NCI-H524 treated with DMSO at 0.1 percent for 48 hours (cell line): ENCODE measurements at regions not wholly inside any gene's neighbourhood (a gene's known extent, or its start where the extent isn't known, plus 50 kb on each side); places are given as distances from the start of the nearest gene placed in this dataset.

ENCODE experiments used
- DNase-seq: peaks from one replicate; lab custom pipeline; 2025; lab: John Stamatoyannopoulos, UW

DNA sequence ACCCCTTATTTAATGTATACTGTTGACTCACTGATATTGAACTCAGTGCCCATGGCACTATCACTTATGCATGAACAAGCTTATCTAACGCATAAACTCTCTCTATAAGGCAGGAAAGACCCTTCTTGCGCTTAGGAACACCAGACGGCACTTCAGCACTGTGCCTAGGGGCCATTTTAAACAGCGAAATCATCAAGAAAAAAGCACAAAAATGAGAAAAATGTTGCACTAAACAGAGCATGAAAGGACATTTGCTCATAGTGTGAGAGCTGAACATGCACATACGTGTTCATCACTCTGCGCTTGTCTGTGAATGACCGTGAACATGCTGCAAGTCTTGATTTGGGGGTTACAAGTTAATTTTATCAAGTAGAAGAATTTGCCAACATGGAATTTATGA lies 109.6 kb downstream of the WDR11 start:
- no peak for DNase-seq

DNA sequence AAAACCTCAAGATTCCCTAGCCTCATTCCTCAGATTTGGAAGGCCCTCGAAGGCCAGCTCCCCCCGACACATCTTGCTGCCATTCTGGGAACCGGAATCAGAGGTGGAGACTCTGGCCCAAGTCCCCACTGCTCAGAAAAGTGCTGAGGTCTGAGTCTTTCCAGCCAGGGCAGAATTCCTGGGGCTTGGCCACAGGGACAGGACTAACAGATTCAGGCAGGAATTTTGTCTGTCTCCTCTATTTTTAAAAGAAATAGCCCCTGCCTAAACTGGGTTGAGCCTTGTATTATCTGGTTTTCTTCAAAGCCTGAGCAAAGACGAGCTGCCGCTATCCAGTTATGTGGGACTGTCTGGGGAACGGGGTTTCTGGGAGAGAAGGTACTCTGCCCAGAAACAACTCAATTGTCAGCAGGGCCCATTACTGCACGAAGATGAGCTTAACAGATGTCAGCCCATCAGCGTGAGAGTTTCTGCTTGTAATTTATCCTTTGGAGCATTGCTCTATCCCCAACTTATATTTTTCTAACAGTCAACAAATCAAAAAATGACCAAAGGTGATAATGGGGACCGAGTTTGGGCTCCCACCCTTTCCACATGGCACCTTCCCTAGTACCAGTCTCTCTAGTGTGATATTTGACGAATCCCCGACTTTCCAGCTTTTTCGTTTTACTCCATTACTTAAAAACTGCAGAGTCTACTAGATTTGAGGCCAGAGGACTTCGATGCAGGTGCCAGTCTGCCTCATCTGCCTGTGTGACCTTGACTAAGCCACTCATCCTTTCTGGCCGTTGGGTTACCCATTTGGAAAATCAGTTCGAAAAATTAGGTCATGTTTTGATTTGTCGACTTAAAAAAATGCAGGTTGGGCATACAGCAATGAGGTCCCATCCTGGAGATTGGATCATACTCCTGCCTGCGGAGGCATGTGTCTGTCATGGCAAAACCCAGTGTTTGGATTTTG lies 110.9 kb downstream of the WDR11 start:
- no peak for DNase-seq

DNA sequence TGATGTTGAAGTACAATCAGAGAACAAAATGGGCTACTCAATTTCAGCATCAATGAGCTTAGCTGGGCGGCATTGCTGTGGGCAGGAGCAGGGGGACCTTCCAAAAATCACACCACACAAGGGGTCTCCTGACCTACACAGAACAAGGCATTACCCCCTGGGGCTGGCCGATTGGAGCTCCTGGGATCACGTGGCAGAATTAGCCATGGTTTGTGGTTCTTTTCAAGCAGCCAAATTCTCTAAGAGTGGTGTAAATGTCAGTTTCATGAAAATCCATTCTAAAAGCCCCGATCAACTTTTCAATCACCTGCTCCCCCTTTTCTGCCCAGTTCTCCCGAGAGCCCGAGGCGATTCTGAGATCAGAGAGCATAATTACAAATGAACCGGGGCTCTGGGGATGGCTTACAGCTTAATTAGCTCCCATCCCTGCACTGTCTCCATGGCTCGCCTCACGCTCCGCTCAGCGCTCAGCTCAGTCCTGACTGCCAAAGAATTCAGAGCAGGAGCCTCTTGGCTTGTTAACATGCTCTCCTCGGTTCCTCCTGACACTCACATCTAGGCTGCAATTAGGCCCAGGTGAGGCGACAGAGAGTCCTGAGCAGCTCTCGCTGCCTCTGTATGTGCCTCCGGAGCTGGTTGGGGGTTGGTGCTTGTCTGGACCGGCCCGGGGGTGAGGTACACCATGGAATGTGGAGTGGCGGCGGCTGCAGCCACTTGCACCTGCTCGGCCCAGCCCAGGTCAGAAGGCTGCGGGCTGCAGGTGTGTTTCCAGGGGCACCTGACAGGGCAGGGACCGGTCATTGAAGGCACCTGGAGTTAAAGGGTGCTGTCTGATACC lies 111.8 kb downstream of the WDR11 start:
- DNase-seq: no peak

DNA sequence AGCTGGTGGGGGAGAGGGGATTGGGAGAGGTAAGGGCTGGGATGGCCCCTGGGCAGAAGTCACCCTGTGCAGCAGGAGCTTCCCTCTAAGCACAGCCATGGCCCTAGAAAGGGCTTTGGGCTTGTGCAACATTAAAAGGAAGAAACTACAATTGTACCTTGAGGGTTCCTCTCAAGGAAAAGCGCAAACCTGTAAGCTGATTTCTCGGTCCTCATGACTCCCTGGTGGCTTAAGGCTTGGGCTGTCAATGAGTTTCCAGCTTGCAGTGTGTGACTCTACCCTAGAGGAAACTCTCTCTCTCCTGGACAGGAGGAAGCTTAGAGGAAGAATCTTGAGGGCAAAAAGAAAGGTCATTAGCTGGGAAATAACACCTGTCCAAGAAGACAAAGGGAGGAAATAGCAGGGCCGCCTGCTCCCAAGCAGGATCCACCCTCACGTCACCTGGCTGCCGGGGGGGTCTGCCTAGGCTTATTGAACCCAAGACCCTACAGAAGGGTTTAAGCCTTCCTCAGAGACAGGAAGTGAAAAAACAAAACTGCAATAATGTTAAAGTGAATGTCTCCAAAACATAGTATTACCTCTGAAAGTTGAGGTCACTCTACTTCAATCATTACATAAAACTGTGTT lies 112.5 kb downstream of the WDR11 start:
- no peak for DNase-seq

DNA sequence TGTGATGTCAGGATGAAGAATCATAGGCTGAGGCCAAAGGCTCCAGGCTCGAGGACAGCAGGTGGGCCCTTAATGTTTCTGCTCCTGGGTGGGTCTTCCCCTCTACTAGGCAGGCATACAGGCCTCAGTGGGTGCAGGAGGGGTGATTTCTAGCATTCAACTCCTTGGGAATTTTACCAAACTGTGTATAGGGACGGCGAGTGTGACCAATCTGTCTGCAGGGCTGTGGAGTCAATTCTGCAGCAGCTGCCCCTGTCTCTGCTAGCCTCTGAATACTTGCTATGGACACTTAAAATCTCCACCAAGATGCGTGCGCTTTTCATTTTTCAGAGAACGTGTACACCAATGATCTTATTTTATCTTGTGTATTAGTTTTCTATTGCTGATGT lies 115.5 kb downstream of the WDR11 start:
- DNase-seq: no peak

DNA sequence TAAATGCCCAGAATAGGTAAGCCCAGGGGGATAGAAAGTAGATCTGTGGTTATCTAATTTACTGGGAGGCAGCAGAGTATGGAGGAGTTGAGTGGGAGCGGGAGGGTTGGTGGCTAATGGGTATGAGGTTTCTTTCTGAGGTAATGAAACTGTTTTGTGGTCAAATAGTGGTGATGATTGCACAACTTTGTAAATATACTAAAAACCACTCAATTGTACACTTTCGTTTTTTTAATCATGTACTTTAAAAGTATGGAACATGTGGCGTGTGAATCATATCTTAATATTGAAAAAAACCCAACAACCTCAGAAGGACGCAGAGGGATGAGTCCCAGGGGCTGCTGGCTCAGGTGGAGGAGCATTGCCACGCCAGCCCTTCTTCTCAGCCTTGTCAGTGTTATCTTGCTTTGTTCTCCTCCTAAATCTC lies 118.1 kb downstream of the WDR11 start:
- DNase-seq: no peak

DNA sequence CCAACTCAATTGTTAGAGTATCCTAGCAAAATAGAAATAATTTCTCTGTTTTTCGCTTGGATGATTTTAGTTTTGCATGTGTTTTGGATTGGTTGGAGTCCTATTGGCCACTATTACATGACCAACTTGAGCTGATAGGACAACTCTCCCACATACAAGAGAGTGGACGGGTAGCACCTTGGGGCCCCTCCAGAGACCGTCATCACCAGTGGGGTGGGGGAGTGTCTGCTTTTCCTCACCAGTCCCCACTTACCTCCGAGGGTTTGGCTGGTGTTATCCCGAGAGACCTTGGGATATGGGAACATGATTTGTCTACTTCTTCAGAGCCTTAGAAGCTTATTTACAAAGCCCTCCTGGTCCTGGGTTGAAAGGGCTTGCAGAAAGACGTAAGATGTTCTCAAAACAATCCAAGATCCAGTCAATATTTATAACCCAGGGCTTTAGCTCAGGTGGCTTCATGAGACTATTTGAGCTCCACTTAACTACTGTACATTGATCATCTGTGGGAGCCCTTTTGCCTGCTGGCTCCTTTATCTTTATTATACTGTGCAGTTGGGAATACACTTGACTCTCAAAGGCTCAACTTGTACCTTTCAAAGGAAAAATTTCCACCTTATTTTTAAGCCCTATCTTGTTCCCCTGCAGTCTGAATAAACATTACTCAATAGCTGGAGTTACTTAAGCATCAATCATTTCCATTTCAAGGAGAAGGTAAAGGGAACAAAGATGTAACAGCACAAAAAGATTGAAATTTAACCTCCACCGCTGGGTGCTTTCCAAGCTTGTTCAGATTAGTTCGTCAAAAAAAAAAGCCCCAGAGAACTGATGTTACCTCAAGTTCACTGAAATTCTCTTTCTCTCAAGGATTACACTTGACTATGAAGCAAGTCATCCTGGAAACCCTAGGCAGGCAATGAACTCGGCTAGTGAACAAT lies 119.7 kb downstream of the WDR11 start:
- no peak for DNase-seq

DNA sequence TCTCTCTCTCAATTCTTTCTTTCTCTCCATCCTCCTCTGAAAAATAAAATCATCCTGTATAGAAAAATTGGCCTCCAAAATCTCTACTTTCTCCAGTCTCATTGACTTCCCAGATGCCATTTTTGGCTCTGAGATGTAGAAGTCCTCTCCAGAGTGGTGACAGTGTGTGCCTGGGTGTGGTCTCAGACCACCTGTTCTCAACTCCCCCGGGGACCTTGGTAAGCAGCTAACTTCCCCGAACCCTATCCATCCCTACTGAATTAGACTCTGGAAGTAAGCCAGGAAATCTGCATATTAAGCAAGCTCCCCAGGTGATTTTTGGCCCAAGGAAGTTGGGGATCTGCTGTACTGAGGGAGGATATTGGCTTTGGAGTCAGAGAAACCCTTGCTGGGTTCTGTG lies 120.5 kb downstream of the WDR11 start:
- no peak for DNase-seq

DNA sequence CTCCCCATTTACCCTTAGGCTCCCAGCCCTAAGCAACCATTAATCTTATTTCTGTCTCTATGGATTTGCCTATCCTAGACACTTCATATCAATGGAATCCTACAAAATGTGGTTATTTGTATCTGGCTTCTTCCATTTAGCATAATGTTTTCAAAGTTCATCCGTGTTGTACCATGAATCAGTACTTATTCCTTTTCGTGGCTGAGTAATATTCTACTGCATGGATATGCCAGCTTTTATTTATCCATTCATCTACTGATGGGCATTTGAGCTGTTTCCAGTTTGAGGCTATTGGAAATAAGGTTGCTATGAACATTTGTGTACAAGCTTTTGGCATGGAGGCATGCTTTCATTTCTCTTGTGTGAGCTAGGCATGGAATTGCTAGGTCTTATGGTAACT lies 121.1 kb downstream of the WDR11 start:
- no peak for DNase-seq

DNA sequence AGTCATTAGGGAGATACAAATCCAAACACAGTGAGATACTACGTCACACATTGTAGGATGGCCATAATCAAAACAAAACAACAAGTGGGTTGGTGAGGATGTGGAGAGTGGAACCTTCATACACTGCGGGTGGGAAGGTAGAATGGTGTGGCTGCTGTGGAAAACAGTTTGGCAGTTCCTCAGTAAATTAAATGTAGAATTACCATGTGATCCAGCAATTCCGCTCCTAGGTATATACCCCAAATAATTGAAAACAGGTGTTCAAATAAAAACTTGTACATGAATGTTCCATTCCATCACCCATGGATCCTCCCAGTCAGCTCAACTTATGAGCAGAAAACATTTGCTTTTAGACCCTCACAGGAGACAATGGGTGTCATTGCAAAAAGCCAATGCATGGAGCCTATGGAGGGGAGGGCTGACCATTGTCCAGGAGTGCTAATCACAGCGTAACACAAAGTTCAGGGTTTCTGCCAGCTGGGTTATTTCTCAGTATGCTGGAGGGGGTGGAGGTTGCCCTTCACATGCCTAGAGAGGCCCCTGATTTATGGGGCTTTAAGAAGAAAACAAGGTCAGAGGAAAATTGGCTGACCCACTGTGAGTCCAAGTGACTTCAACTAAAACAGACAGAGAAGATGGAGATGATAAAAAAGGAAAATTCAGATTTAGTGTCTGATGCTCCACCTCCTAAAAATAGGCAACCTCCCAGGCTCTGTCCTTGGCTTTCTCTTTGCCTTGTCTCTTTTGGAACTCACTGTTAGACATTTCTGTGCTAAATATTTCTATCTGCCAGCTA lies 124.1 kb downstream of the WDR11 start:
- no peak for DNase-seq

DNA sequence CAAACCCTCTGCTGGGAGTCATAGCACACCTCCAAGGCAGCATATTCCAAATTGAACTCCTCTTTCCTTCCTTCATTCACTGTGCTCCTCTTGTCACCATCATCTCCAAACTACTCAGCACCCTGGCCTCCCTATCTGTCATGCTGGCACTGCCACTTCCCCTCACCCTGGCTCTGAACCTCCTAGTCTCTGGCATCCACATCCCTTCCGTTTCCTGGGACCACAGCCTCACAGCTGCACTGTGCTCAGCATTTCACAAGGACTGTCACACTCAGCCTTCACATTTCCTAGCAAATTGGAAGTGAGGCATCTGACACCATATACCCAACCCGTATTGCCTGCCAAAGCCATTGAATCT lies 124.7 kb downstream of the WDR11 start:
- no peak for DNase-seq

DNA sequence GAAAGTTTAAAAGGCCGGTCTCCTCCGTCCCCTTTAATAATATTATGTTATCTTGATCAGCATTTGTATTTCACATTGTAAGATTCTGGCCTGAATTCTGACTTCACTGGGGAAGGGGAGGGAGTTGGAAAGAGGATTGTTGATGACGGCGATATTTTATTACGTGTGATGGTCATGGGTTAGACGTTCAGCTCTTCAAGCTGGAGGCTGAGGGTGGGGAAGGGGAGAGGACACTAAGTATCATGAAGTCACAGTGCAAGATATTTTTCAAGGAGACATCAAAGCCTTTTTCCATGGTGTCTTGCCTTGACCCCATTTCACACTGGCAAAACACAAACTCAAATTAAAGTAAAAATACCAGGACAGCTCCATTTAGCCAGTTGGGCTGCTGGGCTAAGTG lies 126.7 kb downstream of the WDR11 start:
- DNase-seq: no peak

DNA sequence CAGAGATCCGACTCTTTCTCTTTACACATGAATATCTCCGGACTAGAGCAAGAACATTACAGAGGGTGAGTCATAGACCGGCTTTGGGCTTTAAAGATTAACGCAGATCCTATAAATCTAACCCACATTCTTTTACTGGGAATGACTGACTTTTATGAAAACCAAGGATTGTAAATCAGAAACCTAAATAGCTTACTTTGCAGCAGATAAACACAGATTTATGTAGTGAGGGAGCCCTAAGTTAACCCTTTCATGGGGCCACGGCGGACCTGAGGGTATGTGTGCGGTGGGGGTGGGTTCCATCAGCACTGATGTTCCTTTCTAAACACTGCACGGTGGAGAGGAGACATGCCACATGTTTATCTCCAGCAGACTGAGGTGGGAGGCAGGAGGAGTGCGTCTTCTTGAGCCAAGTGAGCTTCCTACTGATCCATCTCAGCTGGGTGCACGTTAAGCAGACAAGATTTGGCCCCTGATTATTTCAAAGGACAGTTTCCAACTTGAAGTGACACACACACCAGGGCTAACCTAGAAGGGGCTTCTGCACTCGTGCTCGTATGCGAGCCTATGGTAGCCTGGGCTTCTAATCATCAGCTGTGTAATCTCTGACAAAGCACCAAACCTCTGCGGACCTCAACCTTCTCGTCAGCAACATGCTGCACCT lies 127.6 kb downstream of the WDR11 start:
- no peak for DNase-seq

DNA sequence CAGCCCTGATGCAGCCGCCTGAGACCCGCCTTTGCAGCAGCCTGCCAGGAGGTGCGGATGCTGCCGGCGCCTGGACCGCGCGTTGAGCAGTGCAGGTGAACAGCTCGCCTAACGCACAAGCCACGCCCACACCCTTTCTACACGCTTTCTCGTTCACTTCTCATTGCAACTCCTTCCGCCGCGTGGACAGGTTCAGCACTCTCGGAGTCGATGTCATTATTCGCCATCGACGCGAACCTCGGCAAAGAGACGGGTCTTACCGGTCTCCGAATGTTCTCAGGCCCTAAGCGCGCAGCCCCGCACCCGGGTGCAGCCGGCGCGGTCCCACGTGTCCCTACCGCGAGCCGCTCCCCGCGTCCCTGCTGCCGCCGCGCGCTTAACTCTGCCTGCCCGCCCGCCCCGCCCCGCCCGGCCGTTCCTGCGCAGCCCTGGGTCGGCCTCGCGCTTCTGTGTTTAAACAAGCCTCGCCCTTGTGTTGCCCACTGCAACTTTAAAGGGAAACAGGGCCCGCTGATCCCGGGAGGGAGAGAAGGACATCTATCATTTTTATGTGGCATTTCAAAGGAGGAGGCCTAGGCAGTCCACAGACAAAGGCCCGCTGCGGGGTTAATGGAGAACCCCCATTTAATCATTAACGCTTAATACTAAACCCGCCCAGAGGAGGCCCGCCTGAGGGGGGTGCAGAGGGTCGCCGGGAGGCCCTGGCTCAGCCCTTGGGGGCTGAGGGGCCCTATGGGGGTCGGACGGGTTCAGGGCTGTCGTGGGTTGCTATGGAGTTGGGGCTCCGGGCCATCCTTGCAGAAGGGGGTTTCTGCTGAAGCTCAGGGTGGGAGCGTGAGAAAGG lies 128.5 kb downstream of the WDR11 start:
- DNase-seq: no peak

DNA sequence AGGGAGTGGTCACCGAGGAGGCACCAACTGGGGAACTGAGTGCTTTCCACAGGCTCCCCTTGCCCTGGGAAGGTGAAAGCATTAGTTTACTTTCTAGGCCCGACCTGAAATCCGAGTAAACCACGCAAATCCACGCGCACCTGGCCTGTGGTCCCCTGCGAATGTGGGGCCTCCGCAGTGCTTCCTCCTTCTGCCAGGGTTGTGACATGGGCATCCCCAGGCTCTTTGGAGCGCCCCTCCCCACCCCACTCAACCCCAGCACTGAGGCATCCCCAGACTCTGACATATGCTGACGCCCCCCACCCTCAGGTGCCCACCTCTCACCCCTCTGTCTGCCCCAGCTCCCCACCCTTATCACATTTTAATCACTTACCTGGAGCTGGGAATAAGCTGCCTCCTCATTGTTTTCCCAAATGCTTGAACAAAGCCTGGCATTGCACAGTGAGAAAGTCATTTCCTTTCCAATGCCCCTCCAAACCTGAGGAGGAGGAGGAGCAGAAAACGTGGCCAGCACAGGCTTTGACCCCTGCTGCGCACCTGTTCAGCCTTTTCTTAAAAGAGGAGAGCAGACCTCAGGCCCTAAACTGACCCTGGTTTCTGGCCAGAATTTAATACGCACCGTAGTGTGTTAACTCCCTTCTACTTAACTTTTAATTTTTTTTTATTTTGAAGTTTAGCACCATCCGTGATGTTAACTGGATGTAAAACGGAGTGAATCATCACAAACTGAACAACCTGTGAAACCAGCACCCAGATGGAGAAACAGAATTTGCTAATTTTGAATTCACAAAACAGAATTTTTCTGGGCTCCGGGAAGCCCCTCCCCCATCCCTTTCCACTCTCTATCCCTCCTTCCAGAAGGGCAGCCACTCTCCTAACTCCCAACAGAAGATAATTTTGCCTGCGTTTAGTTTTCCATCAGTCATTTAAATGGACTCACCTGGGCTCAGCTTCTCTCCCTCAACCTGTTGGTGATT lies 129.4 kb downstream of the WDR11 start:
- DNase-seq: no peak

DNA sequence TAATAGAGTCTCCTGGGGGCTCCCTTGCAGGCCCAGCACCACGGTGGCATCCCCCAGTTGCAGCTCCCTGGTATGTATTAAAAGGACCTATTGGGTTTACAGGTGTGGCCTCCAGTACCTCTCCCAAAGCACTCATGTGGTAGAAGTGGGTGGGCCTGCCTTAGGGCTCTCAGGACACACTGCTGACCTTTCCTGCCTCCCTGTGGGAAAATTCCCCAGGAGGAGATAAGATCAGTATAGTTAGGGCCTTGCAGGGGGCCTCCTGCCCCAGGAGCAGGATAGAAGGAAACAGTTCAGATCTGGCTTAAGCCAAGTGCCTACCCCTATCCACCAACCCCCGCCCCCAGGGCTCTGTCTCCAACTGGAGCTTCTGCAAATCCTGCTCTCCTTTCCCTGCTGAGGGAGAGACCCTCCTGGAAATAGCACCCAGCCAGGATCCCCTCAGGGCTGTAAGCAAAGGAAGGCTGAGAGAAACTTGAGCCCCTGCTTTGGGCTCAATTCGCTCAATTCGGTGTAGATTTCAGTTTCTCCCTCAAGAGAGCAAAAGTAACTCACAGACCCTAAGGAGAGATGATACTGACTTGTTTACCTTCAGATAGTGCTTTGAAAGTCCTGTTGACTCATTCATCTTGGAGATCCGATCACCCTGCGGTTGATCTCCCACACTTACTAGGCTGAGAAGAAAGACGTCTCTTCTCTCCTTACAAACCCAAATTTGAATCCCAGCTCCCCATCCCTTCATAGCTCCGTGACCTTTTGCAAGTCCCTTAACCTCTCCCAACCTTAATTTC lies 130.6 kb downstream of the WDR11 start:
- DNase-seq: no peak

DNA sequence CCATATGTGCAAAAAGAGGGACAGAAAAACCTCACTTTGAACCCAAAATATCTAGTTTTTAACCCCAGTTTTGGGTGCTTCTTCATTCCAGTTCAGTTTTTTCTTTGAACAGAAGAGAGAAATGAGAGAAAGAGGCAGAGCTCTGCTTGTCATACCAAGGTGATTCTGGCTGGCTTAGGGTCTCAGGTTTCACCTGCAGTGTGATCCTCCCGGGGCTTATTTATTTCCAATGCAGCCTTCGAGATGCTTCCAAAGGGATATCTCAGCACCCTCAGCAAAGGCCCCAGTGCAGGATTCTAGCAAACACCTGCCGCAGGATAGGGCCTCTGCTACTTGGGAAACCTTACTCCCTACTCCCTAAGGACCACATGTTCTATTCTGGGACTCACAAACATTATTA lies 131.3 kb downstream of the WDR11 start:
- no peak for DNase-seq
